IPS DF 6.9 (cell line): ENCODE measurements at regions not wholly inside any gene's neighbourhood (a gene's known extent, or its start where the extent isn't known, plus 50 kb on each side); places are given as distances from the start of the nearest gene placed in this dataset.
"Not testable (repeated sequence)": the region's sequence is repeated elsewhere in the genome, so short reads cannot be mapped to it uniquely, and the experiment has no call there.

Experiments used
- DNase-seq: peaks from one replicate; pipeline ENCODE4 v3.0.0-alpha.2; 2013; ENCODE audit warnings: low read depth, low spot score
- H3K27ac ChIP-seq: one replicate; pipeline ENCODE4 v1.5.1; 2013; ENCODE audit warnings: low read length, control low read depth
- H3K27me3 ChIP-seq: 2 replicates; pipeline ENCODE4 v1.6.1; 2013; ENCODE audit warnings: mild to moderate bottlenecking, low read length; ENCODE audit not compliant: control insufficient read depth, insufficient read depth
- H3K36me3 ChIP-seq: 2 replicates; pipeline ENCODE4 v1.6.1; 2013; ENCODE audit warnings: low read length; ENCODE audit not compliant: control insufficient read depth, insufficient read depth
- H3K4me1 ChIP-seq: 2 replicates; pipeline ENCODE4 v1.6.1; 2013; ENCODE audit warnings: low read length; ENCODE audit not compliant: control insufficient read depth, insufficient read depth
- H3K4me3 ChIP-seq: 2 replicates; pipeline ENCODE4 v1.5.1; 2013; ENCODE audit warnings: mild to moderate bottlenecking, low read length
- H3K9me3 ChIP-seq: 2 replicates; pipeline ENCODE4 v1.6.1; 2013; ENCODE audit warnings: low read length, inconsistent platforms; ENCODE audit not compliant: control insufficient read depth, insufficient read depth
- WGBS: extraction: QIAGEN DNeasy Blood & Tissue Kit; methylation state at CpG from one replicate; pipeline ENCODE4 v1.1.7; 2013; ENCODE audit warnings: mixed read lengths, missing lambda C conversion rate; ENCODE audit not compliant: insufficient read length, insufficient coverage; 5-methylcytosine and 5-hydroxymethylcytosine counted together

GRCh38 chr14:105705512-105705861 lies 179.1 kb downstream of the TMEM121 start:
- peaks cover 25% of the 10 kb centered on the region for H3K9me3 ChIP-seq
- not testable (repeated sequence) for H3K27me3 ChIP-seq, DNase-seq, H3K4me3 ChIP-seq, H3K36me3 ChIP-seq, H3K27ac ChIP-seq, H3K4me1 ChIP-seq
- WGBS, result 100% methylated on average over 3 of the region's 4 CpGs

- DNase-seq, H3K36me3 ChIP-seq, H3K27ac ChIP-seq, H3K27me3 ChIP-seq, H3K4me1 ChIP-seq, H3K4me3 ChIP-seq: not testable (repeated sequence)
- peaks cover 25% of the 10 kb centered on the region for H3K9me3 ChIP-seq
- no CpG with 5 or more reads among the region's 12 CpGs for WGBS
Measured at GRCh38 chr14:105705862-105706700, 179.7 kb downstream of the TMEM121 start.

- no CpG with 5 or more reads among the region's 8 CpGs for WGBS
- H3K9me3 ChIP-seq, result peaks cover 23% of the 10 kb centered on the region
- H3K27ac ChIP-seq, DNase-seq, H3K36me3 ChIP-seq, H3K27me3 ChIP-seq, H3K4me1 ChIP-seq, H3K4me3 ChIP-seq: not testable (repeated sequence)
Measured at GRCh38 chr14:105706701-105707019, 180.3 kb downstream of the TMEM121 start.

- no CpG with 5 or more reads among the region's 23 CpGs for WGBS
Measured at GRCh38 chr14:105707099-105707498, 180.7 kb downstream of the TMEM121 start.

GRCh38 chr14:105707723-105708151 lies 181.4 kb downstream of the TMEM121 start:
- peaks cover 15% of the 10 kb centered on the region for H3K9me3 ChIP-seq
- H3K27ac ChIP-seq, DNase-seq, H3K4me3 ChIP-seq, H3K4me1 ChIP-seq, H3K36me3 ChIP-seq, H3K27me3 ChIP-seq: not testable (repeated sequence)
- WGBS, result no CpG with 5 or more reads among the region's 18 CpGs

More at GRCh38 chr14:105707099-105707498, 180.7 kb downstream of the TMEM121 start:
- H3K27ac ChIP-seq, H3K27me3 ChIP-seq, H3K4me3 ChIP-seq, H3K4me1 ChIP-seq, H3K36me3 ChIP-seq, DNase-seq: not testable (repeated sequence)
- peaks cover 21% of the 10 kb centered on the region for H3K9me3 ChIP-seq

- H3K9me3 ChIP-seq, result peaks cover 15% of the 10 kb centered on the region
- not testable (repeated sequence) for H3K27ac ChIP-seq, H3K4me3 ChIP-seq, DNase-seq, H3K4me1 ChIP-seq, H3K27me3 ChIP-seq, H3K36me3 ChIP-seq
- no CpG with 5 or more reads among the region's 24 CpGs for WGBS
Measured at GRCh38 chr14:105708251-105709134, 182.1 kb downstream of the TMEM121 start.

GRCh38 chr14:105709281-105710118 lies 183.1 kb downstream of the TMEM121 start:
- no peak for DNase-seq
- Histone ChIP-seq H3K4me1 (no peaks in the 10 kb centered on the region; the same call in 1 of the 2 replicates), H3K36me3 (no peaks in the 10 kb centered on the region), H3K27me3 (no peaks in the 10 kb centered on the region), H3K27ac (no peak overlapping the region), H3K9me3 (peaks cover 15% of the 10 kb centered on the region), H3K4me3 (no peak overlapping the region)
- WGBS, result no CpG with 5 or more reads among the region's 6 CpGs

- Histone ChIP-seq H3K9me3 (peaks cover 15% of the 10 kb centered on the region), H3K27me3 (no peaks in the 10 kb centered on the region), H3K36me3 (no peaks in the 10 kb centered on the region), H3K4me1 (no peaks in the 10 kb centered on the region; the same call in 1 of the 2 replicates), H3K27ac (no peak overlapping the region), H3K4me3 (no peak overlapping the region)
- no peak for DNase-seq
- no CpG with 5 or more reads among the region's 6 CpGs for WGBS
Measured at GRCh38 chr14:105710119-105711043, 184.0 kb downstream of the TMEM121 start.

GRCh38 chr14:105711044-105711620 lies 184.7 kb downstream of the TMEM121 start:
- WGBS, result no CpG with 5 or more reads among the region's 18 CpGs

More at GRCh38 chr14:105711044-105711620, 184.7 kb downstream of the TMEM121 start:
- H3K4me1 ChIP-seq, result no peaks in the 10 kb centered on the region; the same call in 1 of the 2 replicates
- DNase-seq, result no peak
- no peaks in the 10 kb centered on the region for H3K36me3 ChIP-seq
- no peaks in the 10 kb centered on the region for H3K27me3 ChIP-seq
- H3K4me3 ChIP-seq, result no peak overlapping the region
- H3K27ac ChIP-seq, result no peak overlapping the region
- peaks cover 15% of the 10 kb centered on the region for H3K9me3 ChIP-seq
